Liver (tissue), 8 donors: ENCODE measurements at regions not wholly inside any gene's neighbourhood (a gene's known extent, or its start where the extent isn't known, plus 50 kb on each side); places are given as distances from the start of the nearest gene placed in this dataset.

Experiments used
- DNase-seq: peaks from one replicate; pipeline ENCODE4 v3.0.0-alpha.2; 2017; ENCODE audit warnings: low spot score
- H3K27ac ChIP-seq, 2 donors: one replicate each; pipeline ENCODE4 v1.7.0; 2013; ENCODE audit warnings: inconsistent platforms in 2 of 2, low read length in 2 of 2, control low read depth in 1 of 2, low read depth in 1 of 2, mild to moderate bottlenecking in 1 of 2
- H3K27me3 ChIP-seq, 4 donors: one replicate each; pipeline versions ENCODE4 v1.6.1 to v1.7.0; 2013; ENCODE audit warnings: low read length in 3 of 4, inconsistent platforms in 1 of 4, mild to moderate bottlenecking in 1 of 4, moderate library complexity in 1 of 4; ENCODE audit not compliant: control insufficient read depth in 4 of 4, insufficient read depth in 4 of 4
- H3K36me3 ChIP-seq, 4 donors: one replicate each; pipeline versions ENCODE4 v1.6.1 to v1.7.0; 2013; ENCODE audit warnings: low read length in 3 of 4, mild to moderate bottlenecking in 3 of 4, low read depth in 1 of 4, moderate library complexity in 1 of 4; ENCODE audit not compliant: control insufficient read depth in 4 of 4, insufficient read depth in 3 of 4
- H3K4me1 ChIP-seq, 4 donors: one replicate each; pipeline versions ENCODE4 v1.6.1 to v1.7.0; 2013; ENCODE audit warnings: low read length in 3 of 4, mild to moderate bottlenecking in 3 of 4, moderate library complexity in 1 of 4; ENCODE audit not compliant: control insufficient read depth in 4 of 4, insufficient read depth in 4 of 4
- H3K4me3 ChIP-seq, 3 donors: one replicate each; pipeline versions ENCODE4 v1.6.1 to v1.7.0; 2013; ENCODE audit warnings: low read length in 3 of 3, control low read depth in 1 of 3, low read depth in 1 of 3, mild to moderate bottlenecking in 1 of 3
- H3K9ac ChIP-seq, 2 donors: one replicate each; pipeline ENCODE4 v1.7.0; 2013; ENCODE audit warnings: low read length in 2 of 2, mild to moderate bottlenecking in 2 of 2, moderate library complexity in 2 of 2, control low read depth in 1 of 2, low read depth in 1 of 2
- H3K9me3 ChIP-seq, 4 donors: one replicate each; pipeline versions ENCODE4 v1.6.1 to v1.7.0; 2013; ENCODE audit warnings: low read length in 3 of 4; ENCODE audit not compliant: control insufficient read depth in 4 of 4
- ATF3 ChIP-seq: IDR thresholded peaks from 2 replicates; pipeline ENCODE4 v1.6.1; 2016; ENCODE audit warnings: antibody characterized with exemption
- EGR1 ChIP-seq, 2 donors: IDR thresholded peaks; 2 replicates each; pipeline ENCODE4 v1.6.1; 2016 to 2018; ENCODE audit warnings: antibody characterized with exemption in 2 of 2, low read depth in 2 of 2
- FOXA1 ChIP-seq: IDR thresholded peaks from 2 replicates; pipeline ENCODE4 v1.6.1; 2016; ENCODE audit warnings: antibody characterized with exemption
- FOXA2 ChIP-seq: IDR thresholded peaks from 2 replicates; pipeline ENCODE4 v1.6.1; 2016; ENCODE audit warnings: antibody characterized with exemption
- GABPA ChIP-seq, 2 donors: IDR thresholded peaks in 1 of 2; conservative IDR thresholded peaks in 1 of 2; 2 replicates each; pipeline ENCODE4 v1.6.1; 2016; ENCODE audit warnings: antibody characterized with exemption in 2 of 2, mild to moderate bottlenecking in 1 of 2, moderate library complexity in 1 of 2
- HNF4A ChIP-seq, 2 donors: conservative IDR thresholded peaks; 2 replicates each; pipeline ENCODE4 v1.6.1; 2016; ENCODE audit warnings: antibody characterized with exemption in 2 of 2, mild to moderate bottlenecking in 2 of 2
- HNF4G ChIP-seq: IDR thresholded peaks from 2 replicates; pipeline ENCODE4 v1.6.1; 2016; ENCODE audit warnings: antibody characterized with exemption
- JUND ChIP-seq, 2 donors: IDR thresholded peaks; 2 replicates each; pipeline ENCODE4 v1.6.1; 2016; ENCODE audit warnings: antibody characterized with exemption in 2 of 2
- NR2F2 ChIP-seq: IDR thresholded peaks from 2 replicates; pipeline ENCODE4 v1.6.1; 2016; ENCODE audit warnings: antibody characterized with exemption
- RAD21 ChIP-seq, 2 donors: IDR thresholded peaks; 2 replicates each; pipeline ENCODE4 v1.6.1; 2016; ENCODE audit warnings: antibody characterized with exemption in 2 of 2, mild to moderate bottlenecking in 2 of 2
- RXRA ChIP-seq, 2 donors: IDR thresholded peaks; 2 replicates each; pipeline ENCODE4 v1.6.1; 2017 to 2018; ENCODE audit warnings: antibody characterized with exemption in 2 of 2, mild to moderate bottlenecking in 1 of 2
- SP1 ChIP-seq: IDR thresholded peaks from 2 replicates; pipeline ENCODE4 v1.6.1; 2018; ENCODE audit warnings: antibody characterized with exemption, mild to moderate bottlenecking
- TAF1 ChIP-seq: conservative IDR thresholded peaks from 2 replicates; pipeline ENCODE4 v1.6.1; 2016; ENCODE audit warnings: antibody characterized with exemption, mild to moderate bottlenecking
- YY1 ChIP-seq: IDR thresholded peaks from 2 replicates; pipeline ENCODE4 v1.6.1; 2016; ENCODE audit warnings: antibody characterized with exemption, mild to moderate bottlenecking
- WGBS: extraction: QIAGEN DNeasy Blood & Tissue Kit; methylation state at CpG from one replicate; pipeline ENCODE4 v1.1.7; 2013; 5-methylcytosine and 5-hydroxymethylcytosine counted together
- TF ChIP-seq, protein P1 (sequence below): fragments of 150-350 bp; IDR thresholded peaks from 2 replicates; pipeline ENCODE4 v1.5.1; 2017; ENCODE audit warnings: improper control_type of control experiment, low read depth, low read length; ENCODE audit not compliant: missing input control
- TF ChIP-seq, protein P2 (sequence below): IDR thresholded peaks from 2 replicates; pipeline ENCODE4 v1.6.1; 2016; ENCODE audit warnings: antibody characterized with exemption, mild to moderate bottlenecking
- TF ChIP-seq, protein P3 (sequence below): IDR thresholded peaks from 2 replicates; pipeline ENCODE4 v1.6.1; 2016; ENCODE audit warnings: antibody characterized with exemption
- TF ChIP-seq, protein P4 (sequence below): IDR thresholded peaks from 2 replicates; pipeline ENCODE4 v1.6.1; 2016; ENCODE audit warnings: antibody characterized with exemption
- donor health status: healthy.
- donor health status: healthy.
- donor health status: healthy.
- donor health status: healthy.
- donor health status: healthy.

DNA sequence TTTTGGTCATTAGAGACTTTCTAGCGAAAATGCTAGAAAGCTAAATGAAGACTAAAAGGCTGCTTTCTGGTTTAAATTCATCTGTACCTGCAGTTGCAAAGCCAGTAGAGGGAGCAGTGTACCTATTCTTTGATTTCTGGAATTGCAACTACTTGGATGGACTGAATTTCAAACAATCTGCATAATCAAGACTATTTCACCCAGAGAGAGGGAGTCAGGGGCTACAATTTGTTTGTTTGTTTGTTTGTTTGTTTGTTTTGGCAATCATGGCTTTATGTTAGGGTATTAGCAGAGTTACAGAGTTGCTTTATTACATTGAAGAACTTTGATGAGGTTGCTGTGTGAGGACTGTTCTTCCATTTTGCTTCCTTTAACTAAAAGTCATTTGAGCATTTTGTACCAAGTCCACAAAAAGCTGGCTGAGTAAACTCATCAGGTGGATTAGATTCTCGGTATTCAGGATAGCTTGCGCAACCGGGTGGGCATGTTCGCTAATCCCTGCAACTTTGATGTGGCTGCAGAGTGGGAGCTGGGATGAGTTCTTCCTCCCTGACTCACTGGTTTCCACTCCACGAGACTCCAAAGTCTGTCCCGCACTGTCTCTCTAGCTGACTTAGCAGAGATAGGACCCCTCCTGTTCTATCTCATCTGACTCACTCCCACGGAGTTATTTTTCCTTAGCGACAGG, 80.0 kb upstream of the TUT7 start:
- no peak for DNase-seq
- H3K4me1 ChIP-seq, result peaks cover 0 to 4% (median 2%) of the 10 kb centered on the region in 4 donors
- TF ChIP-seq, protein P1, sequence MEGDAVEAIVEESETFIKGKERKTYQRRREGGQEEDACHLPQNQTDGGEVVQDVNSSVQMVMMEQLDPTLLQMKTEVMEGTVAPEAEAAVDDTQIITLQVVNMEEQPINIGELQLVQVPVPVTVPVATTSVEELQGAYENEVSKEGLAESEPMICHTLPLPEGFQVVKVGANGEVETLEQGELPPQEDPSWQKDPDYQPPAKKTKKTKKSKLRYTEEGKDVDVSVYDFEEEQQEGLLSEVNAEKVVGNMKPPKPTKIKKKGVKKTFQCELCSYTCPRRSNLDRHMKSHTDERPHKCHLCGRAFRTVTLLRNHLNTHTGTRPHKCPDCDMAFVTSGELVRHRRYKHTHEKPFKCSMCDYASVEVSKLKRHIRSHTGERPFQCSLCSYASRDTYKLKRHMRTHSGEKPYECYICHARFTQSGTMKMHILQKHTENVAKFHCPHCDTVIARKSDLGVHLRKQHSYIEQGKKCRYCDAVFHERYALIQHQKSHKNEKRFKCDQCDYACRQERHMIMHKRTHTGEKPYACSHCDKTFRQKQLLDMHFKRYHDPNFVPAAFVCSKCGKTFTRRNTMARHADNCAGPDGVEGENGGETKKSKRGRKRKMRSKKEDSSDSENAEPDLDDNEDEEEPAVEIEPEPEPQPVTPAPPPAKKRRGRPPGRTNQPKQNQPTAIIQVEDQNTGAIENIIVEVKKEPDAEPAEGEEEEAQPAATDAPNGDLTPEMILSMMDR, result peak; percentile 81
- peak; percentile 94 to 95 for TF ChIP-seq RAD21 (IDR thresholded peaks at IDR 0.05)
- no peak for TF ChIP-seq EGR1 (IDR thresholded peaks at IDR 0.05; ENCODE audit: low read depth in 2 of 2)
- H3K27ac ChIP-seq, result no peak overlapping the region
- WGBS, result 48% methylated on average over 9 of the region's 9 CpGs
- H3K4me3 ChIP-seq, result no peak overlapping the region
- H3K36me3 ChIP-seq, result no peaks in the 10 kb centered on the region
- H3K9ac ChIP-seq, result no peak overlapping the region
- no peaks in the 10 kb centered on the region for H3K27me3 ChIP-seq
- H3K9me3 ChIP-seq, result no peaks in the 10 kb centered on the region

- 75% methylated on average over 10 of the region's 10 CpGs for WGBS
- no peak for TF ChIP-seq FOXA2
- no peak for TF ChIP-seq HNF4G
- TF ChIP-seq GABPA (IDR thresholded peaks at IDR 0.05 in 1 of 2, conservative IDR thresholded peaks at IDR 0.05 in 1 of 2), result no peak
- no peak for TF ChIP-seq TAF1
- no peak for TF ChIP-seq NR2F2
- no peak for TF ChIP-seq RAD21 (IDR thresholded peaks at IDR 0.05)
- no peak for TF ChIP-seq FOXA1
- TF ChIP-seq, protein P2, sequence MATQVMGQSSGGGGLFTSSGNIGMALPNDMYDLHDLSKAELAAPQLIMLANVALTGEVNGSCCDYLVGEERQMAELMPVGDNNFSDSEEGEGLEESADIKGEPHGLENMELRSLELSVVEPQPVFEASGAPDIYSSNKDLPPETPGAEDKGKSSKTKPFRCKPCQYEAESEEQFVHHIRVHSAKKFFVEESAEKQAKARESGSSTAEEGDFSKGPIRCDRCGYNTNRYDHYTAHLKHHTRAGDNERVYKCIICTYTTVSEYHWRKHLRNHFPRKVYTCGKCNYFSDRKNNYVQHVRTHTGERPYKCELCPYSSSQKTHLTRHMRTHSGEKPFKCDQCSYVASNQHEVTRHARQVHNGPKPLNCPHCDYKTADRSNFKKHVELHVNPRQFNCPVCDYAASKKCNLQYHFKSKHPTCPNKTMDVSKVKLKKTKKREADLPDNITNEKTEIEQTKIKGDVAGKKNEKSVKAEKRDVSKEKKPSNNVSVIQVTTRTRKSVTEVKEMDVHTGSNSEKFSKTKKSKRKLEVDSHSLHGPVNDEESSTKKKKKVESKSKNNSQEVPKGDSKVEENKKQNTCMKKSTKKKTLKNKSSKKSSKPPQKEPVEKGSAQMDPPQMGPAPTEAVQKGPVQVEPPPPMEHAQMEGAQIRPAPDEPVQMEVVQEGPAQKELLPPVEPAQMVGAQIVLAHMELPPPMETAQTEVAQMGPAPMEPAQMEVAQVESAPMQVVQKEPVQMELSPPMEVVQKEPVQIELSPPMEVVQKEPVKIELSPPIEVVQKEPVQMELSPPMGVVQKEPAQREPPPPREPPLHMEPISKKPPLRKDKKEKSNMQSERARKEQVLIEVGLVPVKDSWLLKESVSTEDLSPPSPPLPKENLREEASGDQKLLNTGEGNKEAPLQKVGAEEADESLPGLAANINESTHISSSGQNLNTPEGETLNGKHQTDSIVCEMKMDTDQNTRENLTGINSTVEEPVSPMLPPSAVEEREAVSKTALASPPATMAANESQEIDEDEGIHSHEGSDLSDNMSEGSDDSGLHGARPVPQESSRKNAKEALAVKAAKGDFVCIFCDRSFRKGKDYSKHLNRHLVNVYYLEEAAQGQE, result no peak
- TF ChIP-seq JUND (IDR thresholded peaks at IDR 0.05), result no peak
- TF ChIP-seq, protein P3, sequence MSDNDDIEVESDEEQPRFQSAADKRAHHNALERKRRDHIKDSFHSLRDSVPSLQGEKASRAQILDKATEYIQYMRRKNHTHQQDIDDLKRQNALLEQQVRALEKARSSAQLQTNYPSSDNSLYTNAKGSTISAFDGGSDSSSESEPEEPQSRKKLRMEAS, result no peak
- no peak for TF ChIP-seq SP1
- no peak for TF ChIP-seq HNF4A (conservative IDR thresholded peaks at IDR 0.05)
- no peak for TF ChIP-seq EGR1 (IDR thresholded peaks at IDR 0.05; ENCODE audit: low read depth in 2 of 2)
- no peak for TF ChIP-seq YY1
- no peak for TF ChIP-seq ATF3
- TF ChIP-seq, protein P4, sequence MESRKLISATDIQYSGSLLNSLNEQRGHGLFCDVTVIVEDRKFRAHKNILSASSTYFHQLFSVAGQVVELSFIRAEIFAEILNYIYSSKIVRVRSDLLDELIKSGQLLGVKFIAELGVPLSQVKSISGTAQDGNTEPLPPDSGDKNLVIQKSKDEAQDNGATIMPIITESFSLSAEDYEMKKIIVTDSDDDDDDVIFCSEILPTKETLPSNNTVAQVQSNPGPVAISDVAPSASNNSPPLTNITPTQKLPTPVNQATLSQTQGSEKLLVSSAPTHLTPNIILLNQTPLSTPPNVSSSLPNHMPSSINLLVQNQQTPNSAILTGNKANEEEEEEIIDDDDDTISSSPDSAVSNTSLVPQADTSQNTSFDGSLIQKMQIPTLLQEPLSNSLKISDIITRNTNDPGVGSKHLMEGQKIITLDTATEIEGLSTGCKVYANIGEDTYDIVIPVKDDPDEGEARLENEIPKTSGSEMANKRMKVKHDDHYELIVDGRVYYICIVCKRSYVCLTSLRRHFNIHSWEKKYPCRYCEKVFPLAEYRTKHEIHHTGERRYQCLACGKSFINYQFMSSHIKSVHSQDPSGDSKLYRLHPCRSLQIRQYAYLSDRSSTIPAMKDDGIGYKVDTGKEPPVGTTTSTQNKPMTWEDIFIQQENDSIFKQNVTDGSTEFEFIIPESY, result no peak
- TF ChIP-seq RXRA (IDR thresholded peaks at IDR 0.05), result no peak
- Histone ChIP-seq H3K9ac (no peak overlapping the region), H3K27me3 (no peaks in the 10 kb centered on the region), H3K4me1 (no peaks in the 10 kb centered on the region), H3K9me3 (no peaks in the 10 kb centered on the region), H3K27ac (no peak overlapping the region), H3K4me3 (no peak overlapping the region), H3K36me3 (no peaks in the 10 kb centered on the region)
- DNase-seq, result no peak
These were observed 70.2 kb upstream of the TUT7 start for GRCh38 chr9:86424251-86424891.
